ENCODE measurements at regions not wholly inside any gene's neighbourhood (a gene's known extent, or its start where the extent isn't known, plus 50 kb on each side); places are given as distances from the start of the nearest gene placed in this dataset.

GRCh38 chr1:82299656-82300055 lies 498.9 kb downstream of the ADGRL2 start:
- Histone ChIP-seq H3K4me1 (peaks cover 0 to 12% (median 0%) of the 10 kb centered on the region in 3 donors), H3K4me3 (no peak overlapping the region), H3K36me3 (no peaks in the 10 kb centered on the region), H3K27ac (peak overlapping the region in 1 of 4 donors; percentile 26), H3K9me3 (no peaks in the 10 kb centered on the region), H3K27me3 (no peaks in the 10 kb centered on the region)
- no peak for TF ChIP-seq EP300 (IDR thresholded peaks at IDR 0.05)
- TF ChIP-seq POLR2AphosphoS5 (IDR thresholded peaks at IDR 0.05) = peak; percentile 14
- 44 to 55% methylated on average over 2 of the region's 2 CpGs for WGBS, 2 donors (ENCODE audit: low coverage in 1 of 2)
- peak; percentile 25 for ATAC-seq

- TF ChIP-seq EP300 (IDR thresholded peaks at IDR 0.05) (no peak), POLR2AphosphoS5 (IDR thresholded peaks at IDR 0.05) (no peak), CTCF (IDR thresholded peaks at IDR 0.05) (no peak)
- 23 to 82% methylated on average over 3 to 4 of the region's 4 CpGs for WGBS, 2 donors (ENCODE audit: low coverage in 1 of 2)
- Histone ChIP-seq H3K36me3 (no peaks in the 10 kb centered on the region), H3K27me3 (no peaks in the 10 kb centered on the region), H3K9me3 (no peaks in the 10 kb centered on the region), H3K4me1 (peaks cover 0 to 12% (median 0%) of the 10 kb centered on the region in 3 donors), H3K27ac (peak overlapping the region in 2 of 4 donors; percentile 26 to 46), H3K4me3 (no peak overlapping the region)
- ATAC-seq = no peak
Measured at GRCh38 chr1:82299056-82299455, 498.3 kb downstream of the ADGRL2 start.

- Histone ChIP-seq H3K4me1 (peaks cover 0 to 12% (median 0%) of the 10 kb centered on the region in 3 donors), H3K27ac (no peak overlapping the region)
- WGBS, 2 donors (ENCODE audit: low coverage in 1 of 2) = 51 to 72% methylated on average over 3 to 6 of the region's 9 CpGs
Measured at GRCh38 chr1:82297139-82297896, 496.6 kb downstream of the ADGRL2 start.

GRCh38 chr1:82287556-82287955 lies 486.8 kb downstream of the ADGRL2 start:
- ATAC-seq = no peak
- no peak overlapping the region for H3K27ac ChIP-seq
- 76 to 86% methylated on average over 3 of the region's 3 CpGs for WGBS, 2 donors (ENCODE audit: low coverage in 1 of 2)
- no peaks in the 10 kb centered on the region for H3K9me3 ChIP-seq
- H3K27me3 ChIP-seq = no peaks in the 10 kb centered on the region
- no peaks in the 10 kb centered on the region for H3K36me3 ChIP-seq
- H3K4me1 ChIP-seq = no peaks in the 10 kb centered on the region
- no peak overlapping the region for H3K4me3 ChIP-seq
- TF ChIP-seq POLR2AphosphoS5 (IDR thresholded peaks at IDR 0.05) (no peak), CTCF (IDR thresholded peaks at IDR 0.05) (no peak), EP300 (IDR thresholded peaks at IDR 0.05) (no peak), POLR2A (IDR thresholded peaks at IDR 0.05) (no peak)

More at GRCh38 chr1:82297139-82297896, 496.6 kb downstream of the ADGRL2 start:
- no peaks in the 10 kb centered on the region for H3K27me3 ChIP-seq
- H3K4me3 ChIP-seq = no peak overlapping the region
- ATAC-seq = no peak
- H3K36me3 ChIP-seq = no peaks in the 10 kb centered on the region
- TF ChIP-seq CTCF (IDR thresholded peaks at IDR 0.05) (no peak), POLR2AphosphoS5 (IDR thresholded peaks at IDR 0.05) (no peak), POLR2A (IDR thresholded peaks at IDR 0.05) (no peak), EP300 (IDR thresholded peaks at IDR 0.05) (no peak)
- H3K9me3 ChIP-seq = no peaks in the 10 kb centered on the region

GRCh38 chr1:82284213-82284612 lies 483.5 kb downstream of the ADGRL2 start:
- Histone ChIP-seq H3K27me3 (no peaks in the 10 kb centered on the region), H3K27ac (no peak overlapping the region), H3K4me3 (no peak overlapping the region), H3K9me3 (no peaks in the 10 kb centered on the region), H3K36me3 (no peaks in the 10 kb centered on the region), H3K4me1 (no peaks in the 10 kb centered on the region)
- 10 to 38% methylated on average over 1 of the region's 1 CpG for WGBS, 2 donors (ENCODE audit: low coverage in 1 of 2)
- no peak for ATAC-seq
- TF ChIP-seq POLR2AphosphoS5 (IDR thresholded peaks at IDR 0.05) (no peak), POLR2A (IDR thresholded peaks at IDR 0.05) (no peak), CTCF (IDR thresholded peaks at IDR 0.05) (no peak), EP300 (IDR thresholded peaks at IDR 0.05) (no peak)
